Ectodermal cell (in vitro differentiated cells): ENCODE measurements at regions not wholly inside any gene's neighbourhood (a gene's known extent, or its start where the extent isn't known, plus 50 kb on each side); places are given as distances from the start of the nearest gene placed in this dataset.

Experiments used
- H3K27ac ChIP-seq: 2 replicates; pipeline ENCODE4 v1.7.0; 2013; ENCODE audit warnings: mild to moderate bottlenecking, low read depth, low read length; ENCODE audit not compliant: insufficient read depth, poor library complexity, severe bottlenecking
- H3K27me3 ChIP-seq: 2 replicates; pipeline ENCODE4 v1.7.0; 2013; ENCODE audit warnings: mild to moderate bottlenecking, low read length; ENCODE audit not compliant: insufficient read depth, control insufficient read depth, poor library complexity, severe bottlenecking
- H3K36me3 ChIP-seq: one replicate; pipeline ENCODE4 v1.7.0; 2013; ENCODE audit warnings: low read length; ENCODE audit not compliant: control insufficient read depth, insufficient read depth
- H3K4me1 ChIP-seq: one replicate; pipeline ENCODE4 v1.7.0; 2013; ENCODE audit warnings: low read length; ENCODE audit not compliant: control insufficient read depth, insufficient read depth
- H3K4me3 ChIP-seq: 2 replicates; pipeline ENCODE4 v1.7.0; 2013; ENCODE audit warnings: low read depth, low read length, control low read depth; ENCODE audit not compliant: insufficient read depth
- H3K9me3 ChIP-seq: 2 replicates; pipeline ENCODE4 v1.7.0; 2013; ENCODE audit warnings: mild to moderate bottlenecking, low read length, moderate library complexity; ENCODE audit not compliant: control insufficient read depth
- WGBS, 2 experiments: methylation state at CpG; one replicate each; pipeline ENCODE4 v1.1.7; 2013; ENCODE audit warnings: missing lambda C conversion rate in 2 of 2; 5-methylcytosine and 5-hydroxymethylcytosine counted together

DNA sequence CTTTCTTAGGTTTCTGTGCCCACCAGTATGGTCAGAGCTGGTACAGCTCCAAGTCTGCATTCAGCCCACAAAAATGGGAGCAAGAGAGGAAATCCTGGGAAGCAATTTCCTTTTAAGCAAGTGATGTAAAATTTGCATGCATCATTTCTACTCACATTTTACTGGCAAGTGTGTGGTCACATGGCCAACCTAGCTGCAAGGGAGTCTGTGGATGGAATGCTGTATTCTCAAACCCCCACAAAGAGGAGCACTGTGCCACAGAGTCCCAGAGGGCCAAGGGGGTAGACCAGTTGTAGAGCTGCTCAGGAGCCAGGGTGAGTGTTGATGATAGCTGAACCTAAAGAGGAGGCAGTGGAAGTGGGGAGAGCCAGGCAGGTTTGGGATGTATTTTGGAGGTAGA is 154.3 kb upstream of the SPRY4 start:
- Histone ChIP-seq H3K4me1 (peaks cover 15% of the 10 kb centered on the region), H3K27me3 (no peaks in the 10 kb centered on the region), H3K4me3 (no peak overlapping the region), H3K9me3 (no peaks in the 10 kb centered on the region), H3K27ac (no peak overlapping the region), H3K36me3 (no peaks in the 10 kb centered on the region)

DNA sequence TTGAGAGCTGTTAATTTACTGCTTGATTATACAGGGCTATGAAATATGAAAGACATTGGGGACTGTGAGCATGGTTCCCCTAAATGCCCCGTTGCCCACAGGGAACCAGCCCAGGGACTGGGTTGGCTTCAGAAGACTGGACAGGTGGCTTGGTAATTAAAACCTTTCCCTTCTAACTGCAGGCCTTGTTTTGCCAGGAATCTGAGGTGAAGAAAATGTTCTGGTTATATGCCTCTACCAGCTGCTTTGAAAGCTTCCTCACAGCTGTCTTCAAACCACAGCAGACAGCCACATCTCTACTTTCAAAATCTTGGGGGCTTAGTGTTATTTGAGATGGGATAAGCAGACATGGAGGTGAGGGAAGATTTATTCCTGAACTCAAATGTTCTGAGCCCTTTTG is 153.3 kb upstream of the SPRY4 start:
- H3K36me3 ChIP-seq, result no peaks in the 10 kb centered on the region
- no peak overlapping the region for H3K4me3 ChIP-seq
- no peak overlapping the region for H3K27ac ChIP-seq
- no peaks in the 10 kb centered on the region for H3K27me3 ChIP-seq
- peaks cover 15% of the 10 kb centered on the region for H3K4me1 ChIP-seq
- H3K9me3 ChIP-seq, result no peaks in the 10 kb centered on the region
- 86 to 93% methylated on average over 1 of the region's 1 CpG for WGBS, 2 experiments

DNA sequence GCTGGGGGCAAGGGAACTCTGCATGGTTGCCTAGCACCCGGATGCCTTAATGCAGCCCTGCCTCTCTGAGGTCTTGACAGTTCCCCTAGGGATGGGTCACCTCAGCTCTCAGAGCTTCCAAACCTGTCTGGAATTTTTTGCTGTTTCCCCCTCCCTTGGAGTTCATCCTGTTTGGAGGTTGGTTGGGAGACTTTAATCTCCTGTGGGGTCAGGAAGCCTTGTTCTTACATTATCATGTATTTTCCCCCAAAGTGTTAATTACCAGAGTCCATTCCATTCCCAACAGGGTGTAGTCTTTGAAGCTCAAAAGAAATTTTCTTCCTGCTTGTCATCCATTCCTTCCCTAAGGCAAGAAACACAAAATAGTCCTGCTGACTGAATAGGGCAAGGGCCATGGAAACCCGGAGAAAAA is 150.3 kb upstream of the SPRY4 start:
- peaks cover 15% of the 10 kb centered on the region for H3K4me1 ChIP-seq
- no peak overlapping the region for H3K4me3 ChIP-seq
- WGBS, 2 experiments, result 14 to 22% methylated on average over 2 of the region's 2 CpGs
- H3K9me3 ChIP-seq, result no peaks in the 10 kb centered on the region
- H3K27ac ChIP-seq, result peak overlapping the region; percentile 1
- no peaks in the 10 kb centered on the region for H3K27me3 ChIP-seq
- H3K36me3 ChIP-seq, result no peaks in the 10 kb centered on the region

DNA sequence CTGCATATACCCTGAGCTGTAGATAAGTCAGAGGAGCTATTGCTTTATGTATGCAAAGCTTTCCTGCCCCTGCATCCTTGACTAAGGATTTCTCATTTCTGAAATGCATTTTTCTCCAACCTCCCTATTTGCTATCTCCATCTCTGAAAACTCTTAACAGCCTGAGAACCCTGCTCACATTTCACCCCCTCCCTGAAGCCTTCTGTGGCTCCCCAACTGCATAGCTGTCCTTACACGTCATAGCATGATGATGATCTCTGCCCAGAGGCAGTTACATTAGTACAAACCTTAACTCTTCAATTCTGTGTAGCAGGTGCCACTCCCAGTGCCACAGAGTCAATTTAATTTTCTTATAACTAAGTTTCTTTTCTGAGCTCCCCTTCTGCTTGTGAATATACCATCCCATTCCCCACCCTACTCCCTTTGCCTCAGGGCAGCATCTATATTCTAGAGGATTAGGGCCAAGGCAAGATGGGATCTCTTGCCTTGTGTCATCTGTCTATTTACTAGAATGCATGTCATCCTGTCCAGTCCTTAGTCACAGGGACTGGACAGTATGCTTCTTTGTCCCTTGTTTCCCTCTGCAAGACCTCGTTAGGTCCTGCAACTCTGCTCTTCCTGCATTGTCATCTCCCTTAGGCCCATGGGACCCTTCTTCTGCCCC is 149.7 kb upstream of the SPRY4 start:
- H3K4me3 ChIP-seq, result no peak overlapping the region
- no peaks in the 10 kb centered on the region for H3K27me3 ChIP-seq
- H3K9me3 ChIP-seq, result no peaks in the 10 kb centered on the region
- H3K36me3 ChIP-seq, result no peaks in the 10 kb centered on the region
- WGBS, 2 experiments, result 62 to 66% methylated on average over 2 of the region's 2 CpGs
- no peak overlapping the region for H3K27ac ChIP-seq
- H3K4me1 ChIP-seq, result peaks cover 15% of the 10 kb centered on the region

DNA sequence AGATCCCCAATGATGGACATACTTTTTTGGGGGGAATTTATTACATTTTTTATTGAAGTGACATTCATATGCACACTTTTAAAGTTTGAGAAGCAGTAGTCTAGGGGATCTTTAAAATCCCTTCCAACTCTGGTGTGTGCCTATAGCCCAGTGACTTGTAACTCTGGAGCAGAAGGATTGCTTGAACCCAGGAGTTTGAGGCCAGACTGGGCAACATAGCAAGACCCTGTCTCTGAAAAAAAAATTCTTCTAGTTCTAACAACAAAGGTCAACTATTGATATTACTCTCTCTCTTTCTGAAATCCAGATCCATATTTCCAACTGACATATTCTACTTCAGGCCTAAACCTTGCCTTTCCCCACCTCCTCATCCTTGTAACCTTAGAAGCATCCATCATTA is 148.2 kb upstream of the SPRY4 start:
- Histone ChIP-seq H3K27me3 (no peaks in the 10 kb centered on the region), H3K4me3 (no peak overlapping the region), H3K36me3 (no peaks in the 10 kb centered on the region), H3K9me3 (no peaks in the 10 kb centered on the region), H3K4me1 (peaks cover 15% of the 10 kb centered on the region), H3K27ac (no peak overlapping the region)

DNA sequence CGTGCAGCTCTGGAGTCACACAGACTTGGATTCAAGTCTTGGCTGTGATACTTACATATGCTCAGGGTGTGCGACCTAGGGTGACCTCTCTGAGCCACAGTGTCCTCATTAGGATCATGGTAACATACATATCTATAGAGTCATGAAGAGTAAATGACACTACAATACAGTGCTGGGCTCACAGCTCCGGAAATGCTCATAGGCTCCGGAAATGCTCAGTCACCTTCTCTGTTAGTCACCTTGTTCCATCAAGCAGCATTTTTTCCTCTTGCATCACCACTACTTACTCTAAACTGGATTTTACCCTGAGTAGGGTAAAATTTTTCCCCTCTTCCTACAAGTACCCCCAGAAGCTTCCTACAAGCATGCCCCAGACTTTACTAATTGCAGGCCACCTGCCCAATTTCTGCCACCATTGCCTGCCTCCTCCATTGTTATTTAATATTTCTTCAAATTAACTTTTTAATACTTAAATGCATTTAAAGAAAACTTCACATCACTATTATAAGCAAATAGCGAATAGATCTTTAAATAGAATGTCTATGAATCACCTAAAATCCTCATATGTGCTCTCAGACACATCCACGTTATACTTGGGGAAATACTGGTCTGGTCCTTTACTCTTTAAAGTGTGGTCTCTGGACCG is 147.6 kb upstream of the SPRY4 start:
- Histone ChIP-seq H3K4me1 (peaks cover 15% of the 10 kb centered on the region), H3K36me3 (no peaks in the 10 kb centered on the region), H3K27ac (no peak overlapping the region), H3K4me3 (no peak overlapping the region), H3K9me3 (no peaks in the 10 kb centered on the region), H3K27me3 (no peaks in the 10 kb centered on the region)
- 90 to 95% methylated on average over 7 of the region's 7 CpGs for WGBS, 2 experiments

DNA sequence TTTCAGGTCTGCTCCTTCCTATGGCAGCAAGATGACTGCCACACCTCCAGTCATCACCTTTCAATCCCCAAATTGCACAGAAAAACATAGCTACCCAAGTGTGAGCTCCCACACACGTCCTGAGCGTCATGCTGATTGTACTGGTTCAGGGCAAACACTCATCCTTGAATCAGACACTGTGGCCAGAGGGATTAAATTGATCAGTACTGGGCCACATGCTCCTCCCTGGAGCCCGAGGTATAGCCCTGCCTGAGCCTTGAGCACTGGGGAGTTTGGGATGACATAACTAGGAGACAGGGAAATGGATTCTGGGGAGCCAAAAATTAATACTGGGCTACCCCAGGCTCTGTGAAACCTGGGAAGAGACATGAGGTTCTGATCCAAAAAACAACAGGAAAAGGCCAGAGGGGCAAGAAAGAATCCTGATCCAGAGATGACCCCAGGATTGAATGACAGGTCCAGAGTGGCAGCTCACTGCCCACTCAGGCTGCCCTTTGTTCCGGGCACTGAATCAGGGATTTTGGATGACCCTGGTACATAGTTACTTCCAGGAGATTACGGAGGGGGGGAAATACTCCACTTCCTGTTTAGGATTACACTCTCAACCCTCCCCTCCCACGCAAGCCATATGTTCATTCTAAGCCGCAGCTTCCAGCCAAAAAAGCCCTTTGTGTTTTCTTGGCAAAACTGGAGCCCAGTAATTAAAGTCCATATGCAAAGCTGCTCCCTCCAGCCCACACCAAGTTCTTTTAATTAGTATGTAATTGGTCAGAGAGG is 141.6 kb upstream of the SPRY4 start:
- no peaks in the 10 kb centered on the region for H3K36me3 ChIP-seq
- no peak overlapping the region for H3K4me3 ChIP-seq
- 90% methylated on average over 7 of the region's 7 CpGs for WGBS, 2 experiments
- no peaks in the 10 kb centered on the region for H3K27me3 ChIP-seq
- peaks cover 6% of the 10 kb centered on the region for H3K4me1 ChIP-seq
- H3K27ac ChIP-seq, result no peak overlapping the region
- no peaks in the 10 kb centered on the region for H3K9me3 ChIP-seq

DNA sequence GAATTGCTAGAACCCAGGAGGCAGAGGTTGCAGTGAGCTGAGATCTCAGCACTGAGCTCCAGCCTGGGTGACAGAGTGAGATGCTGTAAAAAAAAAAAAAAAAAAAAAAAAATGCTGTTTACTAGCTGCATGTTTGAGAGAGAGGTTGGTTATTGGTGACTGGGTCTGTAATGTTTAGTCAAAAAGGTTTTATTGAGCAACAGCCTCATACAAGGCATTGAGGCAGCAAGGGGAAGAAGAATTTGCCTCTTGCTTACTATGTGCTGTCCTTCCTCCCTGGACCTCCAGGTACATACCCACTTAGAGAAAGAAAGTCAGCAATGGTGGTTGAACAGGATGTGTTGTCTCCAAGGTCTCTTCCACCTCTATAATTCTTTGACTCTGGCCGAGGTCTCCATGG is 140.7 kb upstream of the SPRY4 start:
- Histone ChIP-seq H3K4me1 (peaks cover 6% of the 10 kb centered on the region), H3K4me3 (no peak overlapping the region), H3K9me3 (no peaks in the 10 kb centered on the region), H3K27ac (no peak overlapping the region), H3K36me3 (no peaks in the 10 kb centered on the region), H3K27me3 (no peaks in the 10 kb centered on the region)
- WGBS, 2 experiments, result 100% methylated on average over 1 of the region's 1 CpG

DNA sequence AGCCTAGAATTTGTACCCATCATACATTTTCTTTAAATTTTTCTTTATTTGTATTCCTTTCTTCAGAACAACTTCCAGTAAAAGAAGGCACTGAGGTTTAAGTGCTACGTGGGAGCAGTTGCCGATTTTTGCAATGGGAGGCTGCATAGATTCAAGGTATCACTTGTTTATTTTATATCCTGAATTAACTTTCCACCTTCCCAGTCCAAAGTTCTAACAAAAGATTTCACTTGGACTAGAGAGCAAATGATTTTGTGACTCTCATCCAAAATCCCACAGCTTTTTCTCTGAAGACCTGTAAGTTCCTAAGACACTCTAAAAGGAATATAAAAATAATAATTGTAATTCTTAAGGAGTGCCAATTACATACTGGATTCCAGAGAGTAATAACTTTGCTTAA is 139.1 kb upstream of the SPRY4 start:
- no peak overlapping the region for H3K4me3 ChIP-seq
- peaks cover 6% of the 10 kb centered on the region for H3K4me1 ChIP-seq
- H3K27me3 ChIP-seq, result no peaks in the 10 kb centered on the region
- no peak overlapping the region for H3K27ac ChIP-seq
- no peaks in the 10 kb centered on the region for H3K9me3 ChIP-seq
- no peaks in the 10 kb centered on the region for H3K36me3 ChIP-seq
- 93% methylated on average over 2 of the region's 2 CpGs; no CpG with 5 or more reads in 1 of the 2 experiments for WGBS, 2 experiments

DNA sequence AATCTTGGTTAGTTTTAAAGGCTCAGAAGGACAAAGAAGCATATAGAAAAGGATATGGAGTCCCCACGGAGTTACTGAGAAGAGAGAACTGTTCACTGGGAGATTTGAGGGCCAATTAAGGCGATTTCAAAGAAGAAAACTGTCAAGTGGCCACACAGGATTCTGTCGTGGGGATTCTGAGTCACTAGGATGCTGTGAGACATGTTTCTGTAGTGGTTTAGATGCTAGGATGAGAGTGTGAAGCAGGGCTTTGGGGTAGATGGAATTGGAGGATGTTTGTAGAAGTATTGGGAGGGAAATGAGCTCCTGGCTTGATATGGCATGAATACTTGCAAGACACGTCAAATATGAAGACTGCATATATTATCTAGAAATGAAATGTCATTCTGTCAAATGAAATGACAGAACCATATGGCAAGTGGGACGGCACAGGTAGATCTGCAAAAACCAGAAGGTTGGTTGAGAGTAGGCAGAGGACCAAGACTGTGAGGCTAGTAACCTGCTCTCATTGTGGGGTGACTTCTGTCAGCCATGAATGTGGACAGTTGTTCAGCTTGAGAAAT is 136.3 kb upstream of the SPRY4 start:
- WGBS, 2 experiments, result 86 to 87% methylated on average over 5 of the region's 5 CpGs
- Histone ChIP-seq H3K4me1 (peaks cover 1% of the 10 kb centered on the region), H3K4me3 (no peak overlapping the region), H3K9me3 (no peaks in the 10 kb centered on the region), H3K27ac (no peak overlapping the region), H3K27me3 (no peaks in the 10 kb centered on the region), H3K36me3 (no peaks in the 10 kb centered on the region)
